ENCODE measurements at regions not wholly inside any gene's neighbourhood (a gene's known extent, or its start where the extent isn't known, plus 50 kb on each side); places are given as distances from the start of the nearest gene placed in this dataset.

DNA sequence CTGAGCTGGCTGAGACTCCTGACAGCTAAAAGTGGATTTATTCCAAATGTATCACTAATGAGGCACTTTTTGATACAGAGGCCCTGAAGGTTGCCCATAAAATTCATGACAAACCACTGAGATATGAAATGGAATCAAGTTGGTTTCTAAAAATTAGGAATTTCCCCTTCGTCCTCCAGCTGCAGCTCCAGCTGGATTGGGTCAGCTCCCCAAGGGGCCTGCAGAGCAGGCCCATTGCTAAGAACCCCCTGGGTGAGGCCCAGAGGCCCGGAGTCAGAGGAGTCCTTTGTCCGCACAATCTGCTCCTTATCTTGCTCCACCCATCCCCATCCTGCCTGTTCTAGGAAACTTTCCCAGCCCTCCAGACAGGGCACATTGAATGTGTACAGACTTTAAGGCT, 163.5 kb upstream of the TOP1 start:
- Histone ChIP-seq H3K79me2 (ENCODE audit: low read length) (no peaks in the 10 kb centered on the region), H4K20me1 (ENCODE audit: insufficient read depth, low read length) (no peaks in the 10 kb centered on the region), H3K36me3 (replicated peaks; ENCODE audit: low read depth, low read length) (no peaks in the 10 kb centered on the region), H3K9ac (ENCODE audit: low read length) (no peak overlapping the region), H3K9me3 (ENCODE audit: insufficient read depth, low read length) (no peaks in the 10 kb centered on the region), H3K27ac (ENCODE audit: low read length) (no peak overlapping the region), H3K4me2 (ENCODE audit: low read length) (no peak overlapping the region), H2AFZ (ENCODE audit: low read depth, low read length) (no peak overlapping the region), H3K27me3 (ENCODE audit: low read depth, low read length) (0 out of 2 replicates have a peak, but pooled peaks cover 9% of the 10 kb centered on the region), H3K4me3 (ENCODE audit: low read length) (no peak overlapping the region), H3K4me1 (ENCODE audit: low read length) (no peaks in the 10 kb centered on the region)
- TF ChIP-seq, protein P1, sequence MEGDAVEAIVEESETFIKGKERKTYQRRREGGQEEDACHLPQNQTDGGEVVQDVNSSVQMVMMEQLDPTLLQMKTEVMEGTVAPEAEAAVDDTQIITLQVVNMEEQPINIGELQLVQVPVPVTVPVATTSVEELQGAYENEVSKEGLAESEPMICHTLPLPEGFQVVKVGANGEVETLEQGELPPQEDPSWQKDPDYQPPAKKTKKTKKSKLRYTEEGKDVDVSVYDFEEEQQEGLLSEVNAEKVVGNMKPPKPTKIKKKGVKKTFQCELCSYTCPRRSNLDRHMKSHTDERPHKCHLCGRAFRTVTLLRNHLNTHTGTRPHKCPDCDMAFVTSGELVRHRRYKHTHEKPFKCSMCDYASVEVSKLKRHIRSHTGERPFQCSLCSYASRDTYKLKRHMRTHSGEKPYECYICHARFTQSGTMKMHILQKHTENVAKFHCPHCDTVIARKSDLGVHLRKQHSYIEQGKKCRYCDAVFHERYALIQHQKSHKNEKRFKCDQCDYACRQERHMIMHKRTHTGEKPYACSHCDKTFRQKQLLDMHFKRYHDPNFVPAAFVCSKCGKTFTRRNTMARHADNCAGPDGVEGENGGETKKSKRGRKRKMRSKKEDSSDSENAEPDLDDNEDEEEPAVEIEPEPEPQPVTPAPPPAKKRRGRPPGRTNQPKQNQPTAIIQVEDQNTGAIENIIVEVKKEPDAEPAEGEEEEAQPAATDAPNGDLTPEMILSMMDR (IDR thresholded peaks at IDR 0.05; ENCODE audit: low read depth, low read length) = no peak
- TF ChIP-seq EZH2phosphoT487 (IDR thresholded peaks at IDR 0.05; ENCODE audit: low read depth) = no peak

DNA sequence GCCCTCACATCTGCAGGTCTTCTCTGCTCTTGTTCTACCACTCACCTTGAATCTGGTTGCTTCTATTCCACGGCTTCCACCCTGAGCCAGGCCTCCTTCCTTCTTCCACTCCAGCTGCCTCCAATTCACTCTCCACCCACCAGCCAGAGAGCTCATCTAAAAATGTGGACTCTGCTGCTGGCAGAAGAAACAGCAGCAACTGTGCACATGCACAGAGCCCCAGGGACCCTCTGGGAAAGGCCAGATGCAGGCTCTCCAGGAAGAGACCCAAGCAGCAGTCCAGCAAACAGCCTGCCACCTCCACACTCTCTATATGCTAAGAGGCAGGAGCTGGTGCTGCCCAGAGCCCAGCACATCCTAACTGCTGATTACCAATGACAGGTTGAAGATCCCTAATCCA, 162.6 kb upstream of the TOP1 start:
- no peak overlapping the region for H2AFZ ChIP-seq (ENCODE audit: low read depth, low read length)
- no peaks in the 10 kb centered on the region for H3K36me3 ChIP-seq (replicated peaks; ENCODE audit: low read depth, low read length)
- TF ChIP-seq, protein P1 (IDR thresholded peaks at IDR 0.05; ENCODE audit: low read depth, low read length) = no peak
- no peak for TF ChIP-seq EZH2phosphoT487 (IDR thresholded peaks at IDR 0.05; ENCODE audit: low read depth)
- H3K4me3 ChIP-seq (ENCODE audit: low read length) = no peak overlapping the region
- no peaks in the 10 kb centered on the region for H3K79me2 ChIP-seq (ENCODE audit: low read length)
- no peaks in the 10 kb centered on the region for H4K20me1 ChIP-seq (ENCODE audit: insufficient read depth, low read length)
- no peaks in the 10 kb centered on the region for H3K9me3 ChIP-seq (ENCODE audit: insufficient read depth, low read length)
- no peak overlapping the region for H3K27ac ChIP-seq (ENCODE audit: low read length)
- no peak overlapping the region for H3K4me2 ChIP-seq (ENCODE audit: low read length)
- no peak overlapping the region for H3K9ac ChIP-seq (ENCODE audit: low read length)
- no peaks in the 10 kb centered on the region for H3K4me1 ChIP-seq (ENCODE audit: low read length)
- H3K27me3 ChIP-seq (ENCODE audit: low read depth, low read length) = 0 out of 2 replicates have a peak, but pooled peaks cover 9% of the 10 kb centered on the region

DNA sequence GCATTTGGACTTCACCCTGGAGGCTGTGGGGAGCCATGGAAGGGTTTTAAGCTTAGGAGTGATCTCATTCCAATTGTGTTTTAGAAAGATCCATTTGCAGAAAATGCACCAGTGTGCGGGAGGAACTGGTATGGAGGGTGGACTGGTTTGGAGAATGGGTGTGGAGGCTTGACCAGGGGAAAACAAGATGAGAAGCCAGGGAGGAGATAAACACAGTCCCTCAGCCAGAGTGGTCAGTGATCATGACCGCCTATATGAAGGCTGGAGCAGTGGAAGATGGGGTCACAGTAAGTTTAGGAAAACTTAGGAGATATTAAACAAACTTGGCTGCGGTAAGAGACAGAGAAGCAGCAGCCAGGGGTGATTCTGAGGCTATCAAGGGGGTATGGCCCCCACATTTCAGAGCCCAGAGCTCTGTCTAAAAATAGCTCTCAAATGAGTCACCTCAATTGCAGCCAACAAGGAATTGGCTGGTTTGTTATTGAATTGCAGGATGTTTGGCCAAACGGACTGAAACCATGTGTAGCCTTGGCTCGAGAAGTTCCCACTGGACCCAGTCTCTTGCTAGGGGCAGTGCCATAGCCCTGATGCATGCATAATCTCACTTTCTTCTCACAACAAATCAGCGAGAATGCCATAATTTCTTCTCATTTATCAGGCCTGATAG, 159.9 kb upstream of the TOP1 start:
- Histone ChIP-seq H3K27ac (ENCODE audit: low read length) (no peak overlapping the region), H3K9me3 (ENCODE audit: insufficient read depth, low read length) (no peaks in the 10 kb centered on the region), H3K9ac (ENCODE audit: low read length) (no peak overlapping the region), H2AFZ (ENCODE audit: low read depth, low read length) (no peak overlapping the region), H3K4me2 (ENCODE audit: low read length) (no peak overlapping the region), H3K79me2 (ENCODE audit: low read length) (no peaks in the 10 kb centered on the region), H4K20me1 (ENCODE audit: insufficient read depth, low read length) (no peaks in the 10 kb centered on the region), H3K4me3 (ENCODE audit: low read length) (no peak overlapping the region), H3K4me1 (ENCODE audit: low read length) (no peaks in the 10 kb centered on the region), H3K36me3 (replicated peaks; ENCODE audit: low read depth, low read length) (no peaks in the 10 kb centered on the region), H3K27me3 (ENCODE audit: low read depth, low read length) (0 out of 2 replicates have a peak, but pooled peaks cover 4% of the 10 kb centered on the region)
- TF ChIP-seq, protein P1 (IDR thresholded peaks at IDR 0.05; ENCODE audit: low read depth, low read length) = no peak
- TF ChIP-seq EZH2phosphoT487 (IDR thresholded peaks at IDR 0.05; ENCODE audit: low read depth) = no peak

DNA sequence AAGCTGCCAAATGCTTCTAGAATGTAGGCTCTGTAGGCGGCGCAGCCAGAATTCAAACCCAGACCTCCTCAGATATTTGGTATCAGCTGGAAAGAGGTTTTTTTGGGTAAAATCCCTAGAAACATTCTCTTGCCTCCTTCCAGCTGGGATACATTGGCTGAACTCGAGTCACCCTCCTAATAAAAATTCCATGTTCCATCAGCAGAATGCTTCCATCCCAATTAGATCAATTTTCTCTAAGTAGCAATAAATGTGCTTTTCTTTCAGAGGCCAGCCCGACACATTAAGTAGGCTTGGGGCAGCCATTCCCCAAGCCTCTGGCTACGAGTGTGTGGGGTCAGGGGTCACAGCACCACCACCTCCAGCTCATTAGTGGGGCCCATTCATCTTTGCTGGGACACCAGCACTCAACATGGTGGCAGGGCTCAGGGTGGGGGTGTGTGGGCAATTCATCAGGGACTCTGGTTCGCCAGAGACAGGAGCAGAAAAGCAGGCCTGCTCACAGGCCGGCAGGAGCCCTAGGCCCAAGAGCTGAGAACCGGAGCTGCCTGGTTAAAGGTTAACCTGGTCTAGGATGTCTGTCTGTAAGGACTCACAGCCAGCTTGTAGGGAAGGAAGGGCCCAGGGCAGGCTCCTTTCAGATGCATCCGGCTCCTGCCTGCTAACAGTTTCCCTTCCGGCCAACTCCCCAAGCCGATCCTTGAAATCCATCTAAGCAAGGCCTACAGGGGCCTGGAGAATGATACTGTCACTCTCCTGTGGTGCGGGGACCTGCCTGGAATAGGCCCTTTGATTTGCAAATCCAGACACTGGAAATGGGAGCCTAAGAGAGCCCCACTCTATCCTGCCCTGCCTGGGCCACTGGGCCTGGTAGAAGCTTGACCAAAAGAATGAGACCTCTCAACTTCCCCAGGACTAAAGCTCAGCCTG, 159.1 kb upstream of the TOP1 start:
- Histone ChIP-seq H3K27me3 (ENCODE audit: low read depth, low read length) (0 out of 2 replicates have a peak, but pooled peaks cover 4% of the 10 kb centered on the region), H3K36me3 (replicated peaks; ENCODE audit: low read depth, low read length) (no peaks in the 10 kb centered on the region), H3K4me1 (ENCODE audit: low read length) (no peaks in the 10 kb centered on the region), H4K20me1 (ENCODE audit: insufficient read depth, low read length) (no peaks in the 10 kb centered on the region), H2AFZ (ENCODE audit: low read depth, low read length) (no peak overlapping the region), H3K79me2 (ENCODE audit: low read length) (no peaks in the 10 kb centered on the region), H3K4me3 (ENCODE audit: low read length) (no peak overlapping the region), H3K9ac (ENCODE audit: low read length) (no peak overlapping the region), H3K27ac (ENCODE audit: low read length) (no peak overlapping the region), H3K9me3 (ENCODE audit: insufficient read depth, low read length) (no peaks in the 10 kb centered on the region), H3K4me2 (ENCODE audit: low read length) (no peak overlapping the region)
- TF ChIP-seq, protein P1 (IDR thresholded peaks at IDR 0.05; ENCODE audit: low read depth, low read length) = no peak
- no peak for TF ChIP-seq EZH2phosphoT487 (IDR thresholded peaks at IDR 0.05; ENCODE audit: low read depth)

Measured in OCI-LY3 (cell line).